ENCODE measurements at regions not wholly inside any gene's neighbourhood (a gene's known extent, or its start where the extent isn't known, plus 50 kb on each side); places are given as distances from the start of the nearest gene placed in this dataset.

DNA sequence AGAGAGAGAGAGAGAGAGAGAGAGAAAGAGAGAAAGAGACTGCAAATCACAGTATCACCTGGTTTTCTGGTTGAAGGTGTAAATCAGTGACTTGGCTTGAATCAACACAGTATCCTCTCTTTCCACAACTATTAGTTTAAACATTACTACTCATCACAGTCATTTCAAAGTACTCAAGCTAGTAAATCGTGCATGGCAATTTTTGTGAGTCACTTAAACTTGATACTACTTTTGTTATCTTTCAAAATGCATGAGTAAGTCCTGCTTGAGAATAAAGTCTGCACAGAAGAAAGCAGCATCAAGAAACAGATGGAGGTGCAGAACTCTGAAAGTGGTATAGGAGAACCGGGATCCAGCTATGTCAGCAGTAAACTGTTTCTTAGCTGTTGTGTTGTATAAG is 535.4 kb downstream of the CDH8 start:
- CTCF ChIA-PET (ENCODE audit: low intra/inter-chr PET ratio, low total read pairs) = no interaction called here
- H3K9ac ChIP-seq (ENCODE audit: insufficient read depth, low read depth, low read length) = no peak overlapping the region
- peak in 1 of 2 experiments; percentile 39; a peak in 1 of 4 replicates for TF ChIP-seq MAFK (conservative IDR thresholded peaks at IDR 0.05 in 1 of 2, IDR thresholded peaks at IDR 0.05 in 1 of 2; ENCODE audit: low read length in 2 of 2)
- TF ChIP-seq, protein P1, sequence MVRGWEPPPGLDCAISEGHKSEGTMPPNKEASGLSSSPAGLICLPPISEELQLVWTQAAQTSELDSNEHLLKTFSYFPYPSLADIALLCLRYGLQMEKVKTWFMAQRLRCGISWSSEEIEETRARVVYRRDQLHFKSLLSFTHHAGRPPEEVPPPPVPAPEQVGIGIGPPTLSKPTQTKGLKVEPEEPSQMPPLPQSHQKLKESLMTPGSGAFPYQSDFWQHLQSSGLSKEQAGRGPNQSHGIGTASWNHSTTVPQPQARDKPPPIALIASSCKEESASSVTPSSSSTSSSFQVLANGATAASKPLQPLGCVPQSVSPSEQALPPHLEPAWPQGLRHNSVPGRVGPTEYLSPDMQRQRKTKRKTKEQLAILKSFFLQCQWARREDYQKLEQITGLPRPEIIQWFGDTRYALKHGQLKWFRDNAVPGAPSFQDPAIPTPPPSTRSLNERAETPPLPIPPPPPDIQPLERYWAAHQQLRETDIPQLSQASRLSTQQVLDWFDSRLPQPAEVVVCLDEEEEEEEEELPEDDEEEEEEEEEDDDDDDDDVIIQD (CRISPR knock-in tag; IDR thresholded peaks at IDR 0.05; ENCODE audit: low read depth) = no peak
- DNase-seq (ENCODE audit: low spot score) = no peak
- no peaks in the 10 kb centered on the region for H3K4me1 ChIP-seq (ENCODE audit: insufficient read depth, low read length)
- no peaks in the 10 kb centered on the region for H4K20me1 ChIP-seq (ENCODE audit: insufficient read depth, low read length)
- intact Hi-C loops (cut with micrococcal nuclease; ENCODE audit: unreplicated experiment) = no loop called here
- H3K27ac ChIP-seq (ENCODE audit: extremely low read length, insufficient read depth, low read length) = no peak overlapping the region
- no peak for ATAC-seq
- no peak for FAIRE-seq
- H3K79me2 ChIP-seq (ENCODE audit: insufficient read depth, low read length) = no peaks in the 10 kb centered on the region
- H3K27me3 ChIP-seq (ENCODE audit: control insufficient read depth in 1 of 2, insufficient read depth in 2 of 2, low read length in 2 of 2) = no peaks in the 10 kb centered on the region
- POLR2A ChIA-PET = no interaction called here
- BruUV-seq (replicated peaks) = no TSS peak
- H3K4me3 ChIP-seq (replicated peaks in 1 of 3; ENCODE audit: insufficient read depth in 1 of 3, low read depth in 2 of 3, low read length in 3 of 3) = no peak overlapping the region
- H3K9me3 ChIP-seq (ENCODE audit: low read length) = peaks cover 78% of the 10 kb centered on the region
- in situ Hi-C loops (cut with HindIII; ENCODE audit: extremely low pct_ligation_motif_present, low pct_unique_long_range_greater_than_20kb) = no loop called here
- no peaks in the 10 kb centered on the region for H3K36me3 ChIP-seq (replicated peaks in 1 of 2; ENCODE audit: control insufficient read depth in 1 of 2, insufficient read depth in 2 of 2, low read length in 2 of 2)
- no peak overlapping the region for H2AFZ ChIP-seq (ENCODE audit: low read length)
- H3K4me2 ChIP-seq (ENCODE audit: low read depth, low read length) = no peak overlapping the region
- WGBS (ENCODE audit: low lambda C conversion rate) = 0% methylated on average over 2 of the region's 2 CpGs

GRCh38 chr16:61480250-61480649 is 556.0 kb downstream of the CDH8 start:
- Histone ChIP-seq H3K9ac (ENCODE audit: insufficient read depth, low read depth, low read length) (no peak overlapping the region), H2AFZ (ENCODE audit: low read length) (no peak overlapping the region), H3K4me1 (ENCODE audit: insufficient read depth, low read length) (no peaks in the 10 kb centered on the region), H3K36me3 (replicated peaks in 1 of 2; ENCODE audit: control insufficient read depth in 1 of 2, insufficient read depth in 2 of 2, low read length in 2 of 2) (no peaks in the 10 kb centered on the region), H3K4me3 (replicated peaks in 1 of 3; ENCODE audit: insufficient read depth in 1 of 3, low read depth in 2 of 3, low read length in 3 of 3) (no peak overlapping the region), H3K4me2 (ENCODE audit: low read depth, low read length) (no peak overlapping the region), H4K20me1 (ENCODE audit: insufficient read depth, low read length) (no peaks in the 10 kb centered on the region), H3K79me2 (ENCODE audit: insufficient read depth, low read length) (no peaks in the 10 kb centered on the region), H3K27ac (ENCODE audit: extremely low read length, insufficient read depth, low read length) (no peak overlapping the region), H3K9me3 (ENCODE audit: low read length) (peaks cover 72% of the 10 kb centered on the region), H3K27me3 (ENCODE audit: control insufficient read depth in 1 of 2, insufficient read depth in 2 of 2, low read length in 2 of 2) (no peaks in the 10 kb centered on the region)
- 0% methylated on average over 1 of the region's 1 CpG for WGBS (ENCODE audit: low lambda C conversion rate)
- TF ChIP-seq HOXD1 (CRISPR knock-in tag; IDR thresholded peaks at IDR 0.05) (no peak), CEBPB (IDR thresholded peaks at IDR 0.05; ENCODE audit: borderline replicate concordance, low read depth, low read length) (peak; percentile 82)
- FAIRE-seq (no peak), ATAC-seq (no peak), DNase-seq (ENCODE audit: low spot score) (no peak)
- in situ Hi-C loops (cut with HindIII; ENCODE audit: extremely low pct_ligation_motif_present, low pct_unique_long_range_greater_than_20kb) = no loop called here
- intact Hi-C loops (cut with micrococcal nuclease; ENCODE audit: unreplicated experiment) = no loop called here
- BruUV-seq (replicated peaks) = no TSS peak
- ChIA-PET CTCF (ENCODE audit: low intra/inter-chr PET ratio, low total read pairs) (no interaction called here), POLR2A (no interaction called here)

Data from HepG2 (cell line).